ENCODE measurements at regions not wholly inside any gene's neighbourhood (a gene's known extent, or its start where the extent isn't known, plus 50 kb on each side); places are given as distances from the start of the nearest gene placed in this dataset.
"Not testable (repeated sequence)": the region's sequence is repeated elsewhere in the genome, so short reads cannot be mapped to it uniquely, and the experiment has no call there.

DNA sequence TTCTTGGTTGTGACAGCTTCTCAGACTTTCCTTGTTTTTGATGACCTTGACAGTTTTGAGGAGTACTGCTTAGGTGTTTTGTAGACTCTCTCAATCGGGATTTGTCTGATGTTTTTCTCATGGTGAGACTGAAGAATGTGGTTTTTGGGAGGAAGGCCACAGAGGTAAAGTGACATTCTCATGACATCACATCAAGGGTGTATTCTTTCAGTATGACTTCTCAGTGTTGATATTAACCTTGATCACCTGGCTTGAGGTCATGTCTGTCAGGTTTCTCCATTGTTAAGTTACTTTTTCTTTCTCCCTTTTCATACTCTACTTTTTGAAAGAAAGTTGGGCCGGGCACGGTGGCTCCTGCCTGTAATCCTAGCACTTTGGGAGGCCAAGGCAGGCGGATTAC is 269.9 kb downstream of the ZNF37A start:
- H4K91ac ChIP-seq (ENCODE audit: low read length); H3K9me3 ChIP-seq (ENCODE audit: control insufficient read depth, low read length); H3K4me2 ChIP-seq (ENCODE audit: low read length, poor library complexity, severe bottlenecking); H3K4ac ChIP-seq (ENCODE audit: low read depth in 1 of 2, low read length in 2 of 2); H2BK120ac ChIP-seq (ENCODE audit: low read depth, low read length); H2AFZ ChIP-seq (ENCODE audit: low read depth, low read length); H3K4me3 ChIP-seq (ENCODE audit: insufficient read depth in 1 of 2, low read depth in 1 of 2, low read length in 2 of 2); H4K8ac ChIP-seq (ENCODE audit: low read length); H3K27me3 ChIP-seq (ENCODE audit: control insufficient read depth in 1 of 2, insufficient read depth in 1 of 2, low read length in 2 of 2); H2BK15ac ChIP-seq (ENCODE audit: low read depth, poor library complexity, severe bottlenecking); H3K4me1 ChIP-seq (ENCODE audit: control insufficient read depth, insufficient read depth, low read depth, low read length); H3K14ac ChIP-seq (ENCODE audit: low read length in 2 of 2); H3K23ac ChIP-seq (ENCODE audit: low read length in 2 of 2); H2BK12ac ChIP-seq (ENCODE audit: low read length in 2 of 2); H3K18ac ChIP-seq (ENCODE audit: low read depth in 1 of 2, low read length in 2 of 2); H3K79me1 ChIP-seq (replicated peaks; ENCODE audit: low read length, poor library complexity, severe bottlenecking); H2AK5ac ChIP-seq (ENCODE audit: low read length, severe bottlenecking); H2BK5ac ChIP-seq (ENCODE audit: low read depth, low read length, poor library complexity, severe bottlenecking); H3K9ac ChIP-seq (ENCODE audit: low read length); H3K27ac ChIP-seq (ENCODE audit: low read length, poor library complexity, severe bottlenecking); DNase-seq: not testable (repeated sequence)
- WGBS = 52% methylated on average over 3 of the region's 4 CpGs
- H3K36me3 ChIP-seq (ENCODE audit: control insufficient read depth in 1 of 2, insufficient read depth in 2 of 2, low read depth in 1 of 2, low read length in 2 of 2) = peaks cover 0 to 30% of the 10 kb centered on the region in 2 experiments

GRCh38 chr10:38365917-38366316 is 271.8 kb downstream of the ZNF37A start:
- not testable (repeated sequence) for H2AFZ ChIP-seq (ENCODE audit: low read depth, low read length); H2BK120ac ChIP-seq (ENCODE audit: low read depth, low read length); H2BK5ac ChIP-seq (ENCODE audit: low read depth, low read length, poor library complexity, severe bottlenecking); H3K79me1 ChIP-seq (replicated peaks; ENCODE audit: low read length, poor library complexity, severe bottlenecking); DNase-seq; H3K27ac ChIP-seq (ENCODE audit: low read length, poor library complexity, severe bottlenecking); H3K9me3 ChIP-seq (ENCODE audit: control insufficient read depth, low read length); H2BK12ac ChIP-seq (ENCODE audit: low read length in 2 of 2); H3K18ac ChIP-seq (ENCODE audit: low read depth in 1 of 2, low read length in 2 of 2); H3K14ac ChIP-seq (ENCODE audit: low read length in 2 of 2); H3K9ac ChIP-seq (ENCODE audit: low read length); H2AK5ac ChIP-seq (ENCODE audit: low read length, severe bottlenecking); H3K23ac ChIP-seq (ENCODE audit: low read length in 2 of 2); H3K4me3 ChIP-seq (ENCODE audit: insufficient read depth in 1 of 2, low read depth in 1 of 2, low read length in 2 of 2); H4K8ac ChIP-seq (ENCODE audit: low read length); H4K91ac ChIP-seq (ENCODE audit: low read length); H3K4ac ChIP-seq (ENCODE audit: low read depth in 1 of 2, low read length in 2 of 2); H3K27me3 ChIP-seq (ENCODE audit: control insufficient read depth in 1 of 2, insufficient read depth in 1 of 2, low read length in 2 of 2); H3K4me2 ChIP-seq (ENCODE audit: low read length, poor library complexity, severe bottlenecking); H3K4me1 ChIP-seq (ENCODE audit: control insufficient read depth, insufficient read depth, low read depth, low read length); H2BK15ac ChIP-seq (ENCODE audit: low read depth, poor library complexity, severe bottlenecking)
- 46% methylated on average over 2 of the region's 5 CpGs for WGBS
- H3K36me3 ChIP-seq (ENCODE audit: control insufficient read depth in 1 of 2, insufficient read depth in 2 of 2, low read depth in 1 of 2, low read length in 2 of 2) = peaks cover 0 to 31% of the 10 kb centered on the region in 2 experiments

DNA sequence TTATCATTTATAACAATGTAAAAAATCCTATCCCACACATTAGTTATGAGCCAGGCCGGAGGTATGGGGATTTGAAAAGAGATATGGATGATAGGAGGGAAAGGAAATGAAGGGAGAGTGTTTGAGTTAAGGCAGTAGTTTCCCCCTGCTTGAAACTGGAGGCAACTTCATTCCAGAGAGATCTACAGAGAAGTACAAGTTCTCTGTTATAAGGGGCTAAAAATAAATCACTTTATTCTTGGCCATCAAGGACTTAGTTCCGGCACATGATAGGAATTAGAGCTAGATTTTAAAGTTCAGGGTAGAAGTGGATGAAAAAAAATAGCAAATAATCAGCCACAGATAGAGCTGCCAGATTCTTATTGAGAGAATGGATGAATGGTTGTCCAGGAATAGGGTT is 289.7 kb downstream of the ZNF37A start:
- not testable (repeated sequence) for H3K27me3 ChIP-seq (ENCODE audit: control insufficient read depth in 1 of 2, insufficient read depth in 1 of 2, low read length in 2 of 2); H3K9me3 ChIP-seq (ENCODE audit: control insufficient read depth, low read length); H2AK5ac ChIP-seq (ENCODE audit: low read length, severe bottlenecking); H3K4me1 ChIP-seq (ENCODE audit: control insufficient read depth, insufficient read depth, low read depth, low read length); H3K9ac ChIP-seq (ENCODE audit: low read length); H4K8ac ChIP-seq (ENCODE audit: low read length); H3K4me3 ChIP-seq (ENCODE audit: insufficient read depth in 1 of 2, low read depth in 1 of 2, low read length in 2 of 2); H3K36me3 ChIP-seq (ENCODE audit: control insufficient read depth in 1 of 2, insufficient read depth in 2 of 2, low read depth in 1 of 2, low read length in 2 of 2); DNase-seq; H2AFZ ChIP-seq (ENCODE audit: low read depth, low read length); H2BK5ac ChIP-seq (ENCODE audit: low read depth, low read length, poor library complexity, severe bottlenecking); H4K91ac ChIP-seq (ENCODE audit: low read length); H3K4ac ChIP-seq (ENCODE audit: low read depth in 1 of 2, low read length in 2 of 2); H3K18ac ChIP-seq (ENCODE audit: low read depth in 1 of 2, low read length in 2 of 2); H3K4me2 ChIP-seq (ENCODE audit: low read length, poor library complexity, severe bottlenecking); H2BK120ac ChIP-seq (ENCODE audit: low read depth, low read length); H3K14ac ChIP-seq (ENCODE audit: low read length in 2 of 2); H3K27ac ChIP-seq (ENCODE audit: low read length, poor library complexity, severe bottlenecking); H3K23ac ChIP-seq (ENCODE audit: low read length in 2 of 2); H2BK12ac ChIP-seq (ENCODE audit: low read length in 2 of 2); H2BK15ac ChIP-seq (ENCODE audit: low read depth, poor library complexity, severe bottlenecking); H3K79me1 ChIP-seq (replicated peaks; ENCODE audit: low read length, poor library complexity, severe bottlenecking)
- WGBS = no CpG with 5 or more reads among the region's 2 CpGs

GRCh38 chr10:38386869-38387268 is 292.7 kb downstream of the ZNF37A start:
- not testable (repeated sequence) for H3K27ac ChIP-seq (ENCODE audit: low read length, poor library complexity, severe bottlenecking); H2BK5ac ChIP-seq (ENCODE audit: low read depth, low read length, poor library complexity, severe bottlenecking); H3K9ac ChIP-seq (ENCODE audit: low read length); H3K18ac ChIP-seq (ENCODE audit: low read depth in 1 of 2, low read length in 2 of 2); H4K91ac ChIP-seq (ENCODE audit: low read length); H2BK120ac ChIP-seq (ENCODE audit: low read depth, low read length); H3K9me3 ChIP-seq (ENCODE audit: control insufficient read depth, low read length); H4K8ac ChIP-seq (ENCODE audit: low read length); H2AK5ac ChIP-seq (ENCODE audit: low read length, severe bottlenecking); H3K4ac ChIP-seq (ENCODE audit: low read depth in 1 of 2, low read length in 2 of 2); H3K4me1 ChIP-seq (ENCODE audit: control insufficient read depth, insufficient read depth, low read depth, low read length); H3K14ac ChIP-seq (ENCODE audit: low read length in 2 of 2); H3K4me3 ChIP-seq (ENCODE audit: insufficient read depth in 1 of 2, low read depth in 1 of 2, low read length in 2 of 2); H3K27me3 ChIP-seq (ENCODE audit: control insufficient read depth in 1 of 2, insufficient read depth in 1 of 2, low read length in 2 of 2); H2AFZ ChIP-seq (ENCODE audit: low read depth, low read length); H3K36me3 ChIP-seq (ENCODE audit: control insufficient read depth in 1 of 2, insufficient read depth in 2 of 2, low read depth in 1 of 2, low read length in 2 of 2); DNase-seq; H3K23ac ChIP-seq (ENCODE audit: low read length in 2 of 2); H2BK12ac ChIP-seq (ENCODE audit: low read length in 2 of 2); H3K79me1 ChIP-seq (replicated peaks; ENCODE audit: low read length, poor library complexity, severe bottlenecking); H3K4me2 ChIP-seq (ENCODE audit: low read length, poor library complexity, severe bottlenecking); H2BK15ac ChIP-seq (ENCODE audit: low read depth, poor library complexity, severe bottlenecking)

Measured in mesenchymal stem cell (in vitro differentiated cells and primary cell).